WTC11 (cell line): ENCODE measurements at regions not wholly inside any gene's neighbourhood (a gene's known extent, or its start where the extent isn't known, plus 50 kb on each side); places are given as distances from the start of the nearest gene placed in this dataset.

Source experiments
- ATAC-seq: fragments of 200-7000 bp; cut with Tn5 transposase; 2 replicates; pipeline ENCODE4 v1.10.0; 2021; ENCODE audit warnings: mild to moderate bottlenecking, moderate library complexity
- CTCF ChIA-PET: fragments of 300-600 bp; sonication (Branson Sonifier 250); formaldehyde crosslinking; loops from one replicate; lab custom pipeline; 2021; ENCODE audit warnings: antibody characterized with exemption; lab: Charles Lee
- POLR2A ChIA-PET: fragments of 350-600 bp; sonication (Branson Sonifier 250); formaldehyde crosslinking; loops from one replicate; lab custom pipeline; 2021; ENCODE audit warnings: antibody characterized with exemption; lab: Charles Lee
- DNase-seq: peaks from one replicate; pipeline ENCODE4 v3.0.0; 2021; ENCODE audit warnings: low spot score
- H3K27ac Mint-ChIP-seq: 2 replicates; pipeline ENCODE4 v1.8.0; 2021; ENCODE audit warnings: mixed read lengths
- H3K27me3 Mint-ChIP-seq: 2 replicates; pipeline ENCODE4 v1.8.0; 2021; ENCODE audit warnings: low read depth, mild to moderate bottlenecking, moderate library complexity, mixed read lengths
- H3K36me3 Mint-ChIP-seq: 2 replicates; pipeline ENCODE4 v1.8.0; 2021; ENCODE audit warnings: mixed read lengths
- H3K4me1 Mint-ChIP-seq: 2 replicates; pipeline ENCODE4 v1.8.0; 2022; ENCODE audit warnings: mixed read lengths
- H3K4me3 Mint-ChIP-seq: 2 replicates; pipeline ENCODE4 v1.8.0; 2021; ENCODE audit warnings: mild to moderate bottlenecking, moderate library complexity, mixed read lengths
- H3K9me3 Mint-ChIP-seq: 2 replicates; pipeline ENCODE4 v1.8.0; 2021; ENCODE audit warnings: mixed read lengths
- CREM ChIP-seq: sonication (generic); formaldehyde crosslinking; IDR thresholded peaks from 2 replicates; pipeline ENCODE4 v1.8.1; 2022; ENCODE audit warnings: mild to moderate bottlenecking, missing genetic modification reagents, moderate library complexity
- FOXK1 ChIP-seq: sonication (generic); formaldehyde crosslinking; IDR thresholded peaks from 2 replicates; pipeline ENCODE4 v1.8.0; 2022; ENCODE audit warnings: mild to moderate bottlenecking, moderate library complexity, missing genetic modification reagents
- GRHL2 ChIP-seq: fragments of 250-450 bp; sonication (Bioruptor Pico); IDR thresholded peaks from 2 replicates; pipeline ENCODE4 v1.8.0; 2022; ENCODE audit warnings: mild to moderate bottlenecking, moderate library complexity; ENCODE audit not compliant: insufficient replicate concordance, severe bottlenecking
- JAZF1 ChIP-seq: fragments of 250-450 bp; sonication (Bioruptor Pico); IDR thresholded peaks from 2 replicates; pipeline ENCODE4 v1.9.0; 2021; ENCODE audit warnings: moderate library complexity, mild to moderate bottlenecking, inconsistent platforms
- KAT7 ChIP-seq: sonication (generic); formaldehyde crosslinking; IDR thresholded peaks from 2 replicates; pipeline ENCODE4 v1.8.1; 2023; ENCODE audit warnings: missing genetic modification reagents, mild to moderate bottlenecking, borderline replicate concordance
- MXD4 ChIP-seq: fragments of 250-450 bp; sonication (Bioruptor Pico); IDR thresholded peaks from 2 replicates; pipeline ENCODE4 v1.8.0; 2021; ENCODE audit warnings: mild to moderate bottlenecking, moderate library complexity, borderline replicate concordance
- NFE2L1 ChIP-seq: sonication (generic); formaldehyde crosslinking; IDR thresholded peaks from 2 replicates; pipeline ENCODE4 v1.8.1; 2023; ENCODE audit warnings: missing genetic modification reagents
- PRRX2 ChIP-seq: fragments of 250-450 bp; sonication (Bioruptor Pico); IDR thresholded peaks from 2 replicates; pipeline ENCODE4 v1.8.0; 2021; ENCODE audit warnings: mild to moderate bottlenecking
- RORB ChIP-seq: fragments of 250-450 bp; sonication (Bioruptor Pico); IDR thresholded peaks from 2 replicates; pipeline ENCODE4 v1.9.0; 2021; ENCODE audit warnings: mild to moderate bottlenecking
- SMAD3 ChIP-seq: sonication (generic); formaldehyde crosslinking; IDR thresholded peaks from 2 replicates; pipeline ENCODE4 v1.8.0; 2022; ENCODE audit warnings: missing genetic modification reagents, mild to moderate bottlenecking, borderline replicate concordance
- TCF7 ChIP-seq: sonication (generic); formaldehyde crosslinking; IDR thresholded peaks from 2 replicates; pipeline ENCODE4 v1.8.0; 2022; ENCODE audit warnings: mild to moderate bottlenecking, low read depth, missing genetic modification reagents, moderate library complexity
- TP53 ChIP-seq: sonication (generic); formaldehyde crosslinking; IDR thresholded peaks from 2 replicates; pipeline ENCODE4 v1.8.1; 2023; ENCODE audit warnings: mild to moderate bottlenecking, missing genetic modification reagents
- ZNF121 ChIP-seq: sonication (generic); formaldehyde crosslinking; IDR thresholded peaks from 2 replicates; pipeline ENCODE4 v1.8.0; 2023; ENCODE audit warnings: missing genetic modification reagents
- ZNF138 ChIP-seq: sonication (generic); formaldehyde crosslinking; conservative IDR thresholded peaks from 2 replicates; pipeline ENCODE4 v1.8.1; 2022; ENCODE audit warnings: mild to moderate bottlenecking, moderate library complexity, missing genetic modification reagents
- ZNF232 ChIP-seq: sonication (generic); formaldehyde crosslinking; IDR thresholded peaks from 2 replicates; pipeline ENCODE4 v1.8.0; 2022; ENCODE audit warnings: mild to moderate bottlenecking, missing genetic modification reagents
- ZNF396 ChIP-seq: fragments of 250-450 bp; sonication (Bioruptor Pico); IDR thresholded peaks from 2 replicates; pipeline ENCODE4 v1.8.0; 2021; ENCODE audit warnings: mild to moderate bottlenecking, moderate library complexity, borderline replicate concordance
- TF ChIP-seq, protein P1 (sequence below): fragments of 250-450 bp; sonication (Bioruptor Pico); IDR thresholded peaks from 2 replicates; pipeline ENCODE4 v1.9.0; 2021; ENCODE audit warnings: mild to moderate bottlenecking
- TF ChIP-seq, protein P2 (sequence below): sonication (generic); formaldehyde crosslinking; IDR thresholded peaks from 2 replicates; pipeline ENCODE4 v1.8.1; 2023; ENCODE audit warnings: mild to moderate bottlenecking, missing genetic modification reagents
- TF ChIP-seq, protein P3 (sequence below): fragments of 250-450 bp; sonication (Bioruptor Pico); IDR thresholded peaks from 2 replicates; pipeline ENCODE4 v1.9.0; 2021; ENCODE audit warnings: moderate library complexity, mild to moderate bottlenecking, inconsistent platforms, borderline replicate concordance
- TF ChIP-seq, protein P4 (sequence below): sonication (generic); formaldehyde crosslinking; IDR thresholded peaks from 2 replicates; pipeline ENCODE4 v1.8.0; 2023; ENCODE audit warnings: mild to moderate bottlenecking, missing genetic modification reagents
- TF ChIP-seq, protein P5 (sequence below): sonication (generic); formaldehyde crosslinking; IDR thresholded peaks from 2 replicates; pipeline ENCODE4 v1.8.1; 2023; ENCODE audit warnings: mild to moderate bottlenecking, missing genetic modification reagents, moderate library complexity
- TF ChIP-seq, protein P6 (sequence below): sonication (generic); formaldehyde crosslinking; IDR thresholded peaks from 2 replicates; pipeline ENCODE4 v1.8.0; 2023; ENCODE audit warnings: missing genetic modification reagents, mild to moderate bottlenecking, borderline replicate concordance

DNA sequence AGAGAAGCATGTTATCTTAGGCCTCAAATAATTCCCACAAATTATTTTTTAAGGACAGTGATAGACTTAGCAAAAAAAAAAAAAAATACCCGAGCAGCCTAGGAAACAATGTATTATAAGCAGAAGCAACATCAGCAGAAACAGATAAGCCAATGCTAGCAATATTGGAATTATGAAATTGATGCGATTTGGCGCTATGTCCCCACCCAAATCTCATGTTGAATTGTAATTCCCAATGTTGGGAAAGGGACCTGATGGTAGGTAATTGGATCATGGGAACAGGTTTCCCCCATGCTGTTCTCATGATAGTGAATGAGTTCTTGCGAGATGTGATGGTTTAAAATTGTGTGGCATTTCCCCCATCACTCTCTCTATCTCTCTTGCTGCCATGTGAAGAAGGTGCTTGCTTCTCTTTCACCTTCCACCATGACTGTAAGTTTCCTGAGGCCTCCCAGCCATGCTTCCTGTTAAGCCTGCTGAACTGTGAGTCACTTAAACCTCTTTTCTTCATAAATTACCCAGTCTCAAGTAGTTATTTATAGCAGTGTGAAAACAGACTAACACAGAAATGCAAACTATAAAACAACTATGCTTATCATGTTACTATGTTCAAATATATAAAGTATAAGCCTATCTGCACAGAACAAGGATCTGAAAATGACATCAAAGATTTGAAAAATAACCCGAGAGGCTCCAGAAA is 75.6 kb upstream of the HIVEP3 start (continued):
- TF ChIP-seq, protein P1, sequence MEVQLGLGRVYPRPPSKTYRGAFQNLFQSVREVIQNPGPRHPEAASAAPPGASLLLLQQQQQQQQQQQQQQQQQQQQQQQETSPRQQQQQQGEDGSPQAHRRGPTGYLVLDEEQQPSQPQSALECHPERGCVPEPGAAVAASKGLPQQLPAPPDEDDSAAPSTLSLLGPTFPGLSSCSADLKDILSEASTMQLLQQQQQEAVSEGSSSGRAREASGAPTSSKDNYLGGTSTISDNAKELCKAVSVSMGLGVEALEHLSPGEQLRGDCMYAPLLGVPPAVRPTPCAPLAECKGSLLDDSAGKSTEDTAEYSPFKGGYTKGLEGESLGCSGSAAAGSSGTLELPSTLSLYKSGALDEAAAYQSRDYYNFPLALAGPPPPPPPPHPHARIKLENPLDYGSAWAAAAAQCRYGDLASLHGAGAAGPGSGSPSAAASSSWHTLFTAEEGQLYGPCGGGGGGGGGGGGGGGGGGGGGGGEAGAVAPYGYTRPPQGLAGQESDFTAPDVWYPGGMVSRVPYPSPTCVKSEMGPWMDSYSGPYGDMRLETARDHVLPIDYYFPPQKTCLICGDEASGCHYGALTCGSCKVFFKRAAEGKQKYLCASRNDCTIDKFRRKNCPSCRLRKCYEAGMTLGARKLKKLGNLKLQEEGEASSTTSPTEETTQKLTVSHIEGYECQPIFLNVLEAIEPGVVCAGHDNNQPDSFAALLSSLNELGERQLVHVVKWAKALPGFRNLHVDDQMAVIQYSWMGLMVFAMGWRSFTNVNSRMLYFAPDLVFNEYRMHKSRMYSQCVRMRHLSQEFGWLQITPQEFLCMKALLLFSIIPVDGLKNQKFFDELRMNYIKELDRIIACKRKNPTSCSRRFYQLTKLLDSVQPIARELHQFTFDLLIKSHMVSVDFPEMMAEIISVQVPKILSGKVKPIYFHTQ (CRISPR knock-in tag) = no peak
- TF ChIP-seq CREM (CRISPR knock-in tag) (no peak), KAT7 (CRISPR knock-in tag) (no peak), FOXK1 (CRISPR knock-in tag) (no peak), JAZF1 (no peak), ZNF396 (no peak)
- TF ChIP-seq, protein P2, sequence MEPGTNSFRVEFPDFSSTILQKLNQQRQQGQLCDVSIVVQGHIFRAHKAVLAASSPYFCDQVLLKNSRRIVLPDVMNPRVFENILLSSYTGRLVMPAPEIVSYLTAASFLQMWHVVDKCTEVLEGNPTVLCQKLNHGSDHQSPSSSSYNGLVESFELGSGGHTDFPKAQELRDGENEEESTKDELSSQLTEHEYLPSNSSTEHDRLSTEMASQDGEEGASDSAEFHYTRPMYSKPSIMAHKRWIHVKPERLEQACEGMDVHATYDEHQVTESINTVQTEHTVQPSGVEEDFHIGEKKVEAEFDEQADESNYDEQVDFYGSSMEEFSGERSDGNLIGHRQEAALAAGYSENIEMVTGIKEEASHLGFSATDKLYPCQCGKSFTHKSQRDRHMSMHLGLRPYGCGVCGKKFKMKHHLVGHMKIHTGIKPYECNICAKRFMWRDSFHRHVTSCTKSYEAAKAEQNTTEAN (CRISPR knock-in tag) = no peak
- TF ChIP-seq, protein P3, sequence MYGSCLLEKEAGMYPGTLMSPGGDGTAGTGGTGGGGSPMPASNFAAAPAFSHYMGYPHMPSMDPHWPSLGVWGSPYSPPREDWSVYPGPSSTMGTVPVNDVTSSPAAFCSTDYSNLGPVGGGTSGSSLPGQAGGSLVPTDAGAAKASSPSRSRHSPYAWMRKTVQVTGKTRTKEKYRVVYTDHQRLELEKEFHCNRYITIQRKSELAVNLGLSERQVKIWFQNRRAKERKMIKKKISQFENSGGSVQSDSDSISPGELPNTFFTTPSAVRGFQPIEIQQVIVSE (CRISPR knock-in tag) = no peak
- TF ChIP-seq, protein P4, sequence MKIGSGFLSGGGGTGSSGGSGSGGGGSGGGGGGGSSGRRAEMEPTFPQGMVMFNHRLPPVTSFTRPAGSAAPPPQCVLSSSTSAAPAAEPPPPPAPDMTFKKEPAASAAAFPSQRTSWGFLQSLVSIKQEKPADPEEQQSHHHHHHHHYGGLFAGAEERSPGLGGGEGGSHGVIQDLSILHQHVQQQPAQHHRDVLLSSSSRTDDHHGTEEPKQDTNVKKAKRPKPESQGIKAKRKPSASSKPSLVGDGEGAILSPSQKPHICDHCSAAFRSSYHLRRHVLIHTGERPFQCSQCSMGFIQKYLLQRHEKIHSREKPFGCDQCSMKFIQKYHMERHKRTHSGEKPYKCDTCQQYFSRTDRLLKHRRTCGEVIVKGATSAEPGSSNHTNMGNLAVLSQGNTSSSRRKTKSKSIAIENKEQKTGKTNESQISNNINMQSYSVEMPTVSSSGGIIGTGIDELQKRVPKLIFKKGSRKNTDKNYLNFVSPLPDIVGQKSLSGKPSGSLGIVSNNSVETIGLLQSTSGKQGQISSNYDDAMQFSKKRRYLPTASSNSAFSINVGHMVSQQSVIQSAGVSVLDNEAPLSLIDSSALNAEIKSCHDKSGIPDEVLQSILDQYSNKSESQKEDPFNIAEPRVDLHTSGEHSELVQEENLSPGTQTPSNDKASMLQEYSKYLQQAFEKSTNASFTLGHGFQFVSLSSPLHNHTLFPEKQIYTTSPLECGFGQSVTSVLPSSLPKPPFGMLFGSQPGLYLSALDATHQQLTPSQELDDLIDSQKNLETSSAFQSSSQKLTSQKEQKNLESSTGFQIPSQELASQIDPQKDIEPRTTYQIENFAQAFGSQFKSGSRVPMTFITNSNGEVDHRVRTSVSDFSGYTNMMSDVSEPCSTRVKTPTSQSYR (CRISPR knock-in tag) = no peak

DNA sequence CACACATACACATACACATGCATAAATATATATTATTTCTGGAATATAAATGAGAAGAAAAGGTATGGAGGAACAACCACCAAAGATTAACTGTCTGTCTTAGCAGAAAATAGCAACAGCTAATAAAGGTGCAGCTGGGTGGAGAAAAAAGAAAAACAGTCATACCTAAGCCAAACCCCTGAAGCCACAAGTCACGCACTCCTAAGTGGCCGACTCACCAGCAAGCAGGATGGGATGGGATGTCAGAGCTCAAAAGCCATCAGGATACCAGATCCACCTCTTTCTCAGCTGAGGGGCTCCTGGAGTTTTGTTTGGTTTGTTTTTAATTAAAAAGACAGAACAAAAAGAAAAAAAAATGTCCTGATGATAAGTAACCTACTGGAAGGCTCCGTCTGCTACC is 64.7 kb upstream of the HIVEP3 start:
- ATAC-seq (no peak), DNase-seq (no peak)
- ChIA-PET POLR2A (no interaction called here), CTCF (no interaction called here)
- Mint-ChIP-seq H3K27me3 (no peaks in the 10 kb centered on the region), H3K4me3 (no peak overlapping the region), H3K4me1 (peaks cover 16% of the 10 kb centered on the region), H3K27ac (no peak overlapping the region), H3K36me3 (no peaks in the 10 kb centered on the region), H3K9me3 (no peaks in the 10 kb centered on the region)
- TF ChIP-seq ZNF232 (CRISPR knock-in tag) = no peak
- TF ChIP-seq PRRX2 (CRISPR knock-in tag) = no peak
- no peak for TF ChIP-seq ZNF138 (CRISPR knock-in tag)
- TF ChIP-seq TP53 = no peak
- TF ChIP-seq SMAD3 (CRISPR knock-in tag) = no peak
- TF ChIP-seq NFE2L1 (CRISPR knock-in tag) = no peak

DNA sequence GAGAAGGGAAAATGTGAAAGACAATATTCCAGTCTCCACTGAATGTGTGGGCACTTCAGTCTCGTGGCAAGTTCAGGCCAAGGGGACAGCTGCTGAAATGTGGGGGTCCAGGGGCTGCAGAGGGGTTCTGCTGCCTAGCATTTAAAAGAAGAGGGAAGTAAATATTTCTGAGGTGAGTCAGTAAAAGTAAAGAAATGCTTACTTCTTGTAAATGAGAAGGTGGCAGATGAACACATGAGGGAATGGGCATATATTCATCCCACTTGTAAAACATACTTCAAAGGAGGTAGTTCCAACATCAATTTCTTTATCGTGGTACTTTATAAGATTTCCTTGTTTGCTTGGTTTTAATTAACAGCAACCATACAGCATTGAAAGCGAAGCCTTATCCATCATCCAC is 63.1 kb upstream of the HIVEP3 start:
- ChIA-PET POLR2A (no interaction called here), CTCF (interaction anchor here (1.2 to 1.5 kb wide), 2 partner anchors 170 to 192 kb away, joined by 4 to 5 read pairs; no protein-coding TSS in a partner anchor)
- Mint-ChIP-seq H3K4me3 (no peak overlapping the region), H3K4me1 (peaks cover 19% of the 10 kb centered on the region), H3K27ac (no peak overlapping the region), H3K9me3 (no peaks in the 10 kb centered on the region), H3K27me3 (no peaks in the 10 kb centered on the region), H3K36me3 (no peaks in the 10 kb centered on the region)
- no peak for DNase-seq
- no peak for ATAC-seq
- TF ChIP-seq, protein P5, sequence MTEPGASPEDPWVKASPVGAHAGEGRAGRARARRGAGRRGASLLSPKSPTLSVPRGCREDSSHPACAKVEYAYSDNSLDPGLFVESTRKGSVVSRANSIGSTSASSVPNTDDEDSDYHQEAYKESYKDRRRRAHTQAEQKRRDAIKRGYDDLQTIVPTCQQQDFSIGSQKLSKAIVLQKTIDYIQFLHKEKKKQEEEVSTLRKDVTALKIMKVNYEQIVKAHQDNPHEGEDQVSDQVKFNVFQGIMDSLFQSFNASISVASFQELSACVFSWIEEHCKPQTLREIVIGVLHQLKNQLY = no peak
- TF ChIP-seq MXD4 (CRISPR knock-in tag) (no peak), RORB (CRISPR knock-in tag) (no peak), ZNF121 (CRISPR knock-in tag) (no peak), GRHL2 (CRISPR knock-in tag) (no peak), TCF7 (CRISPR knock-in tag) (no peak), CREM (CRISPR knock-in tag) (no peak)
- TF ChIP-seq, protein P6, sequence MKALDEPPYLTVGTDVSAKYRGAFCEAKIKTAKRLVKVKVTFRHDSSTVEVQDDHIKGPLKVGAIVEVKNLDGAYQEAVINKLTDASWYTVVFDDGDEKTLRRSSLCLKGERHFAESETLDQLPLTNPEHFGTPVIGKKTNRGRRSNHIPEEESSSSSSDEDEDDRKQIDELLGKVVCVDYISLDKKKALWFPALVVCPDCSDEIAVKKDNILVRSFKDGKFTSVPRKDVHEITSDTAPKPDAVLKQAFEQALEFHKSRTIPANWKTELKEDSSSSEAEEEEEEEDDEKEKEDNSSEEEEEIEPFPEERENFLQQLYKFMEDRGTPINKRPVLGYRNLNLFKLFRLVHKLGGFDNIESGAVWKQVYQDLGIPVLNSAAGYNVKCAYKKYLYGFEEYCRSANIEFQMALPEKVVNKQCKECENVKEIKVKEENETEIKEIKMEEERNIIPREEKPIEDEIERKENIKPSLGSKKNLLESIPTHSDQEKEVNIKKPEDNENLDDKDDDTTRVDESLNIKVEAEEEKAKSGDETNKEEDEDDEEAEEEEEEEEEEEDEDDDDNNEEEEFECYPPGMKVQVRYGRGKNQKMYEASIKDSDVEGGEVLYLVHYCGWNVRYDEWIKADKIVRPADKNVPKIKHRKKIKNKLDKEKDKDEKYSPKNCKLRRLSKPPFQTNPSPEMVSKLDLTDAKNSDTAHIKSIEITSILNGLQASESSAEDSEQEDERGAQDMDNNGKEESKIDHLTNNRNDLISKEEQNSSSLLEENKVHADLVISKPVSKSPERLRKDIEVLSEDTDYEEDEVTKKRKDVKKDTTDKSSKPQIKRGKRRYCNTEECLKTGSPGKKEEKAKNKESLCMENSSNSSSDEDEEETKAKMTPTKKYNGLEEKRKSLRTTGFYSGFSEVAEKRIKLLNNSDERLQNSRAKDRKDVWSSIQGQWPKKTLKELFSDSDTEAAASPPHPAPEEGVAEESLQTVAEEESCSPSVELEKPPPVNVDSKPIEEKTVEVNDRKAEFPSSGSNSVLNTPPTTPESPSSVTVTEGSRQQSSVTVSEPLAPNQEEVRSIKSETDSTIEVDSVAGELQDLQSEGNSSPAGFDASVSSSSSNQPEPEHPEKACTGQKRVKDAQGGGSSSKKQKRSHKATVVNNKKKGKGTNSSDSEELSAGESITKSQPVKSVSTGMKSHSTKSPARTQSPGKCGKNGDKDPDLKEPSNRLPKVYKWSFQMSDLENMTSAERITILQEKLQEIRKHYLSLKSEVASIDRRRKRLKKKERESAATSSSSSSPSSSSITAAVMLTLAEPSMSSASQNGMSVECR (CRISPR knock-in tag) = no peak
